ENCODE measurements at regions not wholly inside any gene's neighbourhood (a gene's known extent, or its start where the extent isn't known, plus 50 kb on each side); places are given as distances from the start of the nearest gene placed in this dataset.

DNA sequence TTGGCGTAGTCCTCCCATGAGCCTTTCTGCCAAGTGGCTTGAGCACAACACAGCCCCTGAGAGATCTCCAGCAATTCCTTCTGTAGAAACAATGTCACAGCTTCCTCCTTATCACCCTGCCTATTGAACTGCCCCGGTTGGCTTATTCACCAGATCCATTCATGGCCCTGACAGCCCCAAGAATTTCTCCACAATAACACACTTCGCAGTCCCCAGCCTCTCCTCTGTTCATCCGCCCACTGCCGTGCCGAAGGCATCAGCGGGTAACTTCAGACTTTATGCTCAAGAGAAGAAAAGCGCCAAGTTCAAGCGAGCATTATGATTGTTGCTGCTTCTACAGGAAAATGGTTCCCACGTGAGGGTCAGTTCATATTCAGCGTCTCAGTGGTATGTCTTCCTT is 403.9 kb downstream of the VPS13C start:
- Mint-ChIP-seq H3K27me3 (peaks cover 8% of the 10 kb centered on the region), H3K36me3 (ENCODE audit: low read depth) (no peaks in the 10 kb centered on the region), H3K4me1 (no peaks in the 10 kb centered on the region), H3K4me3 (no peak overlapping the region), H3K27ac (no peak overlapping the region), H3K9me3 (no peaks in the 10 kb centered on the region)
- CTCF ChIA-PET = no interaction called here
- POLR2A ChIA-PET = no interaction called here
- DNase-seq = no peak

DNA sequence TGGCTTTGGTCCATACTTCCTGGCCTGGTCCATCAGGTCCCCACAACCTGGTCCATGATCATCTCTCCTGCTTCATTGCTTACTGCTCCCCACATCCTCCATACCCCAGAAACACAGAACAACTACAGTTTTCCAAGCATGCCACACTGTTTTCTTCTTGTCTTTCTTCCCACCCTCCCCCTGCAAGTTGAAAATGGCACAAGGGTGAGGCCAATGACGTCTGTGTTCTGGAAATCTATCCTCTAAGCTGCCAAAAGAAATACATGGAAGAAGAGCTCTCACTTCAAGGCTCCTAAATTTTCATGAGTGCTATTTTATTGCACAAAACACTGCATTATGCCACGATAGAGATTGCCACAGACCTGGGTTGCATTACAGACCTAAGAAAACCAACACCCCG is 404.4 kb downstream of the VPS13C start:
- CTCF ChIA-PET = no interaction called here

DNA sequence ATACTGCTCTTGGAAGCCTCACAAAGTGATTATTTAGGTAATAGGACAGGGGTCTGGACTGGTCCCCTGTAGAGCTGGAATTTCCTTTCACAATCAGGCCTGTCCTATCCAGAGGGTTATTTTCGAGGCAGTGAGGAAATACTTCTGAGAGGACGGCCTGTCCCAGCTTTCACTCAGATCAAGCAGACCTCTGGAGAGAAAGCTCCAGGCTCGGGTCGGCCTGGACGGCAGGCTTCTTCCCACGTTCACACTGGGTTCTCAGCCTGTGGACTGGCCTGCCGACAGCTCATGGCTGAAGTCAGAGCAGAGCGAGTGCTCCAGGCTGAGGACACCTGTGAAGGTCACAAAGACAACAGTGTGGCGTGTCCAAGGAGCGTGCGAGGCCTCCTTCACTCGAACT is 405.3 kb downstream of the VPS13C start:
- Mint-ChIP-seq H3K36me3 (ENCODE audit: low read depth) (no peaks in the 10 kb centered on the region), H3K4me1 (no peaks in the 10 kb centered on the region), H3K27ac (no peak overlapping the region), H3K9me3 (no peaks in the 10 kb centered on the region), H3K27me3 (peaks cover 6% of the 10 kb centered on the region), H3K4me3 (no peak overlapping the region)
- CTCF ChIA-PET = no interaction called here
- POLR2A ChIA-PET = no interaction called here
- no peak for DNase-seq

More for the DNA sequence above, 404.4 kb downstream of the VPS13C start:
- Mint-ChIP-seq H3K4me1 (no peaks in the 10 kb centered on the region), H3K4me3 (no peak overlapping the region), H3K27me3 (peaks cover 8% of the 10 kb centered on the region), H3K27ac (no peak overlapping the region), H3K36me3 (ENCODE audit: low read depth) (no peaks in the 10 kb centered on the region), H3K9me3 (no peaks in the 10 kb centered on the region)
- POLR2A ChIA-PET = no interaction called here
- DNase-seq = no peak

DNA sequence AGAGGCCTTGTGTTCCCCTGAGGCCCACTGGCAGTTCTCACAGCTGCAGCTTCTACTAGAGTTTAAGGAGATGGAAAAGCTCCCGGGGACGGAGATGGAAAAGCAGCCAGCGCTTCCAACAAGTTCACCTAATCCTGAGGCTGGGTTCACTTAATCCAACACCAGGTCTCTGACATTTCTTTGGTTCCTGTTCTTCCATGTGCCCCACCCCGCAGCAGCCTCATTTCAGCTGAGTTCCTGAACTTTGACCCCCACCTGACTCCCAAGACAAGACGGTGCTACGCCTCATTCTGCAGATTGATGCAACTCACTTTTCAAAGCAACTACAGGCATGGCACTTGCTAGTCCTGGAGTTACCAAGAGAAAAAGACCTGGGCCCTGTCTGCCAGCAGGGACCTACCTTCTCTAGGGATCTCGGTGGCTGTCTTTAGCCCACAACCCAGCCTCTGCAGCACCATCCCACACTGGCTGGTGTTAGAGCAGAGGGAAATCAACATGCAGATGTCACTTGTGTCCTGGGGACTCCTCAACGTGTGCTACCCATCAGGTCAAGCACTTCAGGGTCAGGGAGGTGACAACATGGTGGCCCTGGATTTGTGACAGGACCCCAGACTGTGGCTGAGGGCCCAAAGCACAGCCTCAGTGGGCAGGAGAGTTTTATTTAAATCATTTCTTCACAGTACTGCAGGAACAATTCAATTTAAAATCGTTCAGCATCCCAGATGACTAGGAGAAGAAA is 406.1 kb downstream of the VPS13C start:
- Mint-ChIP-seq H3K27me3 (peaks cover 6% of the 10 kb centered on the region), H3K9me3 (no peaks in the 10 kb centered on the region), H3K36me3 (ENCODE audit: low read depth) (no peaks in the 10 kb centered on the region), H3K27ac (no peak overlapping the region), H3K4me1 (no peaks in the 10 kb centered on the region), H3K4me3 (no peak overlapping the region)
- CTCF ChIA-PET = no interaction called here
- no peak for DNase-seq
- POLR2A ChIA-PET = no interaction called here

DNA sequence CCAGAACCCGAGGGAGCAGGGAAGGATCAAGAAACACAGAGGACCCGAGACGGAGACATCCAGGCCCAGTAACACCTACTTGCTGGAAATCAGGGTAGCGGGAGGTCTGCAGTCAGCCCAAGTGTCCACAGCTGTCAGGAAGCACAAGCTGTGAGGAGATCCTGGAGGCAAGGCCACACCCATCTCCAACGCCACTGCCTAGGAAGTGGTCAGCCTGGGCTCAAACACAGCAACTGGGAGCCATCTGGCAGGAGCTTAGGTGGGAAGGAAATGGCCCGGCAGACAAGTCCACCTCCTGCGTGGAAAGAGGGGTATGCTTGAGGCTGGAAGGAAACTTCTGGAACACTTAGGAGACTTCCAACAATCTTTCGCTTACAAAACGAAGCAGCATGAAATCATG is 407.1 kb downstream of the VPS13C start:
- Mint-ChIP-seq H3K4me1 (no peaks in the 10 kb centered on the region), H3K27ac (no peak overlapping the region), H3K27me3 (peaks cover 7% of the 10 kb centered on the region), H3K36me3 (ENCODE audit: low read depth) (no peaks in the 10 kb centered on the region), H3K4me3 (no peak overlapping the region), H3K9me3 (no peaks in the 10 kb centered on the region)
- ChIA-PET CTCF (no interaction called here), POLR2A (no interaction called here)
- no peak for DNase-seq

DNA sequence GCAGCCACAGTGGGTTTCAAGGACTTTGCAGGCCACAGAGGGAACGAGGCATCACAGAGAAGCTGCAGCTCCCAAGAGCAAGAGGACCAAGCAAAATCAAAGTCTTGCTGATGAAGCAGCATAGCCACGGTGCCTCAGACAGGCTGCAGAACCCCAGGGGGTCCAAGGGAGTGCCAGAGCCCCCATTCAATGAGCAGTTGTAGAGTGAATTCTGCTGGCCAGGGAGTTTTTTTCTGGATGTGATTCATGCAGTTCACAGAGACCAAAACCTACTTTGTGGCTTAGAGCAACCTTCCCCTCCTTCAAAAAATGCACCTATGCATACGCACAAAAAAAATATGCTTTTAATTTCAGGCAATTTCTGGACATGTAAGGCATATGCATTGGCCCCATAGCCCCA is 409.0 kb downstream of the VPS13C start:
- CTCF ChIA-PET = no interaction called here
- Mint-ChIP-seq H3K36me3 (ENCODE audit: low read depth) (no peaks in the 10 kb centered on the region), H3K27me3 (peaks cover 9% of the 10 kb centered on the region)

DNA sequence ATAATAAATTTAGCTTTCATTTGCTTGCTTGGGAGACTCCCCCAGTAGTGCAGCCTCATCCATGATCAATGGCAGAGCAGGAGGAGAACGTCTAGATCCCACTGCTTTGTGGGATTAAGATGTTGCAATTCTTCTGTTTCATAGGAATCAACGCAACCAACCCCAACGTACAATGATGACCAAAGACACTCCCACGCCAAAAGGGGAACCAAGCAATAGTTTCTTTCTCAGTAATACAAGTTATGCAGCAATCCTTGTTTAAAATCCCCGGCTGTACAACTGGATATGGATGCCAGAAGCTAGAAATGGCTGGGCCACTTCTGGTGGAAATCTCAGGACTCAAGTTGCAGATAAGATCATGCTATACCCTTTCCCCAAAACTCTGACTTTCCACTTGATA is 411.2 kb downstream of the VPS13C start:
- Mint-ChIP-seq H3K4me1 (no peaks in the 10 kb centered on the region), H3K27ac (no peak overlapping the region), H3K27me3 (peaks cover 9% of the 10 kb centered on the region), H3K9me3 (no peaks in the 10 kb centered on the region), H3K4me3 (no peak overlapping the region), H3K36me3 (ENCODE audit: low read depth) (no peaks in the 10 kb centered on the region)
- ChIA-PET POLR2A (no interaction called here), CTCF (no interaction called here)
- DNase-seq = no peak

More for the DNA sequence above, 409.0 kb downstream of the VPS13C start:
- POLR2A ChIA-PET = no interaction called here
- Mint-ChIP-seq H3K27ac (no peak overlapping the region), H3K4me3 (no peak overlapping the region), H3K9me3 (no peaks in the 10 kb centered on the region), H3K4me1 (no peaks in the 10 kb centered on the region)
- no peak for DNase-seq

DNA sequence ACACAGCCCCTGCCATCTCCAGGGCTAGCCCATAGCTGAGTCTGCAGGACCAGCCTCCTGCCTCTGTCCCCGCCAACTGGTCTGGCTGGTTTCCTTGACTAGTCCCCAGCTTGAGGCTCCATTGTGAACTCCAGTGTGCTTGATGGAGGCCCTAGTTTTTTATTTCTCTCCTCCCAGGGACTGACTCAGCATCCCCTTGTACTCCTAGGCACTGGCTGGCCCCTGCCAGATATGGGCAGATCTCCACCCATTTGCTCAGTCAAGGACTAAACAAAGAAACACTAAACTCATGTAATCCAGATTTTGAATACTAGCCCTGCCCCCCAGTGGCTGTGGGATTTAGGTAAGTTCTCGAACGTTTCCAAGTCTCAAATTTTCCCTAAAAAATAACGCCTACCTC is 415.4 kb upstream of the RORA start:
- H3K4me1 Mint-ChIP-seq = no peaks in the 10 kb centered on the region
- no peaks in the 10 kb centered on the region for H3K9me3 Mint-ChIP-seq
- H3K27me3 Mint-ChIP-seq = peaks cover 9% of the 10 kb centered on the region
- DNase-seq = no peak
- CTCF ChIA-PET = interaction anchor here (1.0 kb wide), 1 partner anchor 8 kb away, joined by 3 read pairs; no protein-coding TSS in a partner anchor
- H3K27ac Mint-ChIP-seq = no peak overlapping the region
- POLR2A ChIA-PET = no interaction called here
- H3K36me3 Mint-ChIP-seq (ENCODE audit: low read depth) = no peaks in the 10 kb centered on the region
- no peak overlapping the region for H3K4me3 Mint-ChIP-seq

DNA sequence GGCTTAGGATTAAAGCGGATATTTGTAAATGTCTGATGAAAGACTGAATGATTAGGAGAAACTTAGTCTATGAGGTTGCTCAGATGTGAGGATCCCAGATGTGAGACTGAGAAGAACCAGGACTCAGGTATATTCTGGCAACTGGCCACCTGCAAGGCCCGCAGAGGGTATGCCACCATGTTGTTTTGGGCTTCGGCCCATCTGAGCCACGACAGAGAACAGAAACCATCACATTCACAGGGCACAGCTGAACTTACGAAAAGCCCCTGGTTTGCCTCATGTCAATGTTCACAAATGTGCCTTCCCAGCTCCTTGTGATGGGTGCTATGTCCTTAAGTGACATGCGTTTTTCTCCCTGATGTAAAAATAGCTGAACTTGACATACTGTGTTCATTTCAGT is 412.5 kb upstream of the RORA start:
- POLR2A ChIA-PET = no interaction called here
- no peaks in the 10 kb centered on the region for H3K36me3 Mint-ChIP-seq (ENCODE audit: low read depth)
- H3K4me1 Mint-ChIP-seq = no peaks in the 10 kb centered on the region
- no peak for DNase-seq
- no peak overlapping the region for H3K4me3 Mint-ChIP-seq
- H3K27ac Mint-ChIP-seq = no peak overlapping the region
- CTCF ChIA-PET = no interaction called here
- H3K27me3 Mint-ChIP-seq = no peaks in the 10 kb centered on the region
- no peaks in the 10 kb centered on the region for H3K9me3 Mint-ChIP-seq

DNA sequence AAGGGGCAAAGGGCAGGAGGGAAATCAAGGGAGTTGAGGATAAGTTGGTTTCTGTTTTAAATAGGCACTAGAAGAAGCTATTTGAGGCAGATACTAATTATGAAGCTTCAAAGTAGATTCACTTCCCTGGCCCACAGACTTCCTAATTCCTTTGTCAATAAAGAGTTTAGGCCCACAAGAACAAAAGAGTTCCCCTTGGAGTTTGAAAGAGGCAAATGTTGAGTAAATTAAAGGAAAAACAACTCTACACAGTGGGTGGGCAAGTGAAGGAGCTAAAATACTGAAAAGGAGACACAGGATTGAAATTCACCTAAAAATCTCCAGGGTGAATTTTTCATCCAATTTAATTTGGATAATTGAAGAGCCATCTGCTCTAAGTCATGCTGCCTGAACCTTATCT is 411.7 kb upstream of the RORA start:
- Mint-ChIP-seq H3K9me3 (no peaks in the 10 kb centered on the region), H3K4me3 (no peak overlapping the region), H3K4me1 (no peaks in the 10 kb centered on the region), H3K27me3 (peaks cover 6% of the 10 kb centered on the region), H3K27ac (no peak overlapping the region), H3K36me3 (ENCODE audit: low read depth) (no peaks in the 10 kb centered on the region)
- ChIA-PET CTCF (no interaction called here), POLR2A (no interaction called here)
- no peak for DNase-seq

DNA sequence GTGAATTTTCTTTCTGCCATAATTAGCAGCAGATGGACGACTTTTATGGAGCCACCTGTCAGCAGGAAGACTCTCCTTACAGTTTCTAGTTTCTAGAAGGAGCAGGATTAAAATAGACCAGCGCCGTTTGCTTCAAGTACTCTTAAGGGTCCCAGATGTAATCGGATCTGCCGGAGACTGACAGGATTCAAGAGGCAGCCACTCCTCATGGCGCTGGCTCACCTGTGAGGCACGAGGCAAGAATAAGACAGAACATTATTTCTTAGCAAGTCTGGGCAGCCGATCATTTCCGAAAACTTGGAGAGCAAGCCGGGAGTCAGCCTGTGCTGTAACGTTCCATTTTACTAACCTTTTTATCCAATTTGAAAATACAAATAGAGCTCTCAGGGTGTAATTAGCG is 410.4 kb upstream of the RORA start:
- no peak overlapping the region for H3K27ac Mint-ChIP-seq
- no peaks in the 10 kb centered on the region for H3K4me1 Mint-ChIP-seq
- no peaks in the 10 kb centered on the region for H3K36me3 Mint-ChIP-seq (ENCODE audit: low read depth)
- H3K9me3 Mint-ChIP-seq = no peaks in the 10 kb centered on the region
- POLR2A ChIA-PET = no interaction called here
- no peak overlapping the region for H3K4me3 Mint-ChIP-seq
- H3K27me3 Mint-ChIP-seq = peaks cover 7% of the 10 kb centered on the region
- CTCF ChIA-PET = no interaction called here
- no peak for DNase-seq

DNA sequence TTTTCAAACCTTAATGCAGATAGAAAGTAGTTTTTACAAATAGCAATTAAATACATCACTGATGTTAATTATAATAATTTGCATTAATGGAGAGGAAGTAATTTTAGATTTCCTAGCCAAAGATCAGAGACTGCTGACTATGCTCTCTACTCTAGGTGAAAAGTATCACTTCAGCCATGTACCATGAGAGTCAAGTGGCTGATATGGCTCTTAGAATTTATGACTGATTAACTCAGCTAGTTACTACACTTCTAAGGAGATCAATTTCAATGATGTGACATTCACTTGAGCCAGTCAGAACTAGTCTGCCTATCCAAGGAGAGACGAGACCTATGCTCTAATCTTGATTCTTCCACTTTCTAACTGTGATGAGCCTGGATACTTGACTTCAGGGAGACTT is 405.7 kb upstream of the RORA start:
- no peak for DNase-seq
- Mint-ChIP-seq H3K36me3 (ENCODE audit: low read depth) (no peaks in the 10 kb centered on the region), H3K9me3 (no peaks in the 10 kb centered on the region), H3K4me3 (no peak overlapping the region), H3K4me1 (no peaks in the 10 kb centered on the region), H3K27ac (no peak overlapping the region), H3K27me3 (peaks cover 8% of the 10 kb centered on the region)
- ChIA-PET CTCF (no interaction called here), POLR2A (interaction anchor here (0.7 kb wide), 1 partner anchor 219 kb away, joined by 3 read pairs; no protein-coding TSS in a partner anchor)

DNA sequence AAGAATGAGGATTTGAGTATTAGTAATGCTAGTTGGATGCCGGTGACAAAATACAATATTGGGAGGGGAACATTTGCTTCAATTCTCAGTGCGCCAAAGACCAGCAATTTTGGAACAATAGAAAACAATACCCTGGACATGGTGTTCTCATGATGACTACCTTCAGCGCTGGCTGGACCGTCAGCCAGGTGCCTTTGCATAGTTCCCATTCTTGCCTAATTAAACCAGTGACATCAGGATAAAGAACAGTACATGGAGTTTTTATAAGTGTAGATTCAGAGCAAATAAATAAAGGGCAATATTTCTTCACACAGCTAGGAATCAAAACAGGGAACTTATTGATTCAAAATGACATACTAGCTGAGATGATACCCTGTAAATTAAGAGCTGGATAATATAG is 404.8 kb upstream of the RORA start:
- H3K27ac Mint-ChIP-seq = no peak overlapping the region
- ChIA-PET POLR2A (no interaction called here), CTCF (no interaction called here)
- no peaks in the 10 kb centered on the region for H3K4me1 Mint-ChIP-seq
- DNase-seq = no peak
- no peaks in the 10 kb centered on the region for H3K36me3 Mint-ChIP-seq (ENCODE audit: low read depth)
- H3K27me3 Mint-ChIP-seq = peaks cover 8% of the 10 kb centered on the region
- no peaks in the 10 kb centered on the region for H3K9me3 Mint-ChIP-seq
- H3K4me3 Mint-ChIP-seq = no peak overlapping the region

DNA sequence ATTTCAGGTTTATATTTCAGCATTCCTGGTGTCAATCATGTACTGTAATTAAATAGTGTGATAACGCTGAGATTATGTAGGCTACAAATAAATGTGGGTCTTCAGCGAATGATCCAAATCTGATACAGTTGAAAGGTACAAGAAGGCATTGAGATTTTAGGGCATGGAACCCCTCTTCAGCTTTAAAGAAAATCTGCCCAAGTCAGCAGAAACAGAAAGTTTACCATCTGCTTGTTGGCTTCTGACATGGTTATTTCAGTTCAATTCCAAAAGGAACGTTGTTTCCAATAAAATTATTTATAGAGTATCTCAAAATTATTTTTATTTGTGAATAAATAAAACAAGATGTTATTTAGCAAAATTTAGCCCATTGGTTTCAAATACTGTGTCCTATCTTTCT is 400.2 kb upstream of the RORA start:
- Mint-ChIP-seq H3K27me3 (peaks cover 3% of the 10 kb centered on the region), H3K4me3 (no peak overlapping the region), H3K36me3 (ENCODE audit: low read depth) (no peaks in the 10 kb centered on the region), H3K27ac (no peak overlapping the region), H3K9me3 (no peaks in the 10 kb centered on the region), H3K4me1 (no peaks in the 10 kb centered on the region)
- POLR2A ChIA-PET = no interaction called here
- no peak for DNase-seq
- CTCF ChIA-PET = no interaction called here
